C1 segment of cervical spinal cord (tissue), 14 donors: ENCODE measurements at regions not wholly inside any gene's neighbourhood (a gene's known extent, or its start where the extent isn't known, plus 50 kb on each side); places are given as distances from the start of the nearest gene placed in this dataset.
A peak's percentile ranks its signal among the peaks of the same experiment; 100 is the strongest.
"Not testable (repeated sequence)": the region's sequence is repeated elsewhere in the genome, so short reads cannot be mapped to it uniquely, and the experiment has no call there.

Experiments used
- DNase-seq, 14 donors: peaks; one replicate each; lab custom pipeline; 2025; lab: John Stamatoyannopoulos, UW

GRCh38 chr7:25738528-25738927 is 413.5 kb upstream of the NFE2L3 start:
- DNase-seq: no peak

GRCh38 chr7:25739143-25739542 is 412.9 kb upstream of the NFE2L3 start:
- no peak for DNase-seq

- DNase-seq: no peak
Observed at GRCh38 chr7:25742316-25742715, 409.7 kb upstream of the NFE2L3 start.

GRCh38 chr7:25743670-25744451 is 408.1 kb upstream of the NFE2L3 start:
- not testable (repeated sequence) for DNase-seq

- DNase-seq: no peak
Observed at GRCh38 chr7:25750744-25751508, 401.1 kb upstream of the NFE2L3 start.

- no peak for DNase-seq
Observed at GRCh38 chr7:25752154-25752553, 399.8 kb upstream of the NFE2L3 start.

GRCh38 chr7:25752967-25753791 is 398.8 kb upstream of the NFE2L3 start:
- DNase-seq: no peak

GRCh38 chr7:25753837-25754236 is 398.2 kb upstream of the NFE2L3 start:
- DNase-seq: no peak

- peak in 1 of 14 donors; percentile 61 for DNase-seq
Observed at GRCh38 chr7:25754333-25754732, 397.7 kb upstream of the NFE2L3 start.

- DNase-seq: peak in 1 of 14 donors; percentile 65
Observed at GRCh38 chr7:25754751-25755150, 397.2 kb upstream of the NFE2L3 start.

- no peak for DNase-seq
Observed at GRCh38 chr7:25756601-25757000, 395.4 kb upstream of the NFE2L3 start.

GRCh38 chr7:25758559-25758958 is 393.4 kb upstream of the NFE2L3 start:
- no peak for DNase-seq

GRCh38 chr7:25759286-25759685 is 392.7 kb upstream of the NFE2L3 start:
- DNase-seq: no peak

GRCh38 chr7:25759748-25760147 is 392.2 kb upstream of the NFE2L3 start:
- no peak for DNase-seq

- no peak for DNase-seq
Observed at GRCh38 chr7:25762511-25763462, 389.2 kb upstream of the NFE2L3 start.

GRCh38 chr7:25763463-25763860 is 388.5 kb upstream of the NFE2L3 start:
- no peak for DNase-seq

- DNase-seq: no peak
Observed at GRCh38 chr7:25765110-25765655, 386.8 kb upstream of the NFE2L3 start.

GRCh38 chr7:25770235-25770634 is 381.8 kb upstream of the NFE2L3 start:
- DNase-seq: no peak

- DNase-seq: no peak
Observed at GRCh38 chr7:25770670-25771069, 381.3 kb upstream of the NFE2L3 start.

- DNase-seq: no peak
Observed at GRCh38 chr7:25771491-25771890, 380.5 kb upstream of the NFE2L3 start.

GRCh38 chr7:25772802-25773201 is 379.2 kb upstream of the NFE2L3 start:
- DNase-seq: no peak
